WI38 (cell line): ENCODE measurements at regions not wholly inside any gene's neighbourhood (a gene's known extent, or its start where the extent isn't known, plus 50 kb on each side); places are given as distances from the start of the nearest gene placed in this dataset.

Experiments used
- H3K4me3 ChIP-seq: 2 replicates; pipeline ENCODE4 v1.5.1; 2011; ENCODE audit warnings: low read depth, mild to moderate bottlenecking, control low read depth, low read length
- CTCF ChIP-seq: IDR thresholded peaks from 2 replicates; pipeline ENCODE4 v1.5.1; 2012; ENCODE audit warnings: low read depth, mild to moderate bottlenecking, control low read depth, low read length

- no peak for TF ChIP-seq CTCF
- no peak overlapping the region for H3K4me3 ChIP-seq
These were observed 734.5 kb upstream of the HTR2C start for GRCh38 chrX:113849408-113849807.

GRCh38 chrX:113833096-113834055 lies 750.5 kb upstream of the HTR2C start:
- no peak for TF ChIP-seq CTCF
- no peak overlapping the region for H3K4me3 ChIP-seq

GRCh38 chrX:113828470-113828869 lies 755.4 kb upstream of the HTR2C start:
- no peak for TF ChIP-seq CTCF
- H3K4me3 ChIP-seq: no peak overlapping the region

- no peak overlapping the region for H3K4me3 ChIP-seq
- TF ChIP-seq CTCF: no peak
These were observed 765.5 kb upstream of the HTR2C start for GRCh38 chrX:113818346-113818745.

GRCh38 chrX:113804819-113805218 lies 779.1 kb upstream of the HTR2C start:
- TF ChIP-seq CTCF: no peak
- H3K4me3 ChIP-seq: no peak overlapping the region

GRCh38 chrX:113804291-113804690 lies 779.6 kb upstream of the HTR2C start:
- TF ChIP-seq CTCF: no peak
- H3K4me3 ChIP-seq: no peak overlapping the region

GRCh38 chrX:113802837-113803236 lies 781.0 kb upstream of the HTR2C start:
- TF ChIP-seq CTCF: no peak
- H3K4me3 ChIP-seq: no peak overlapping the region
